G401.6 (cell line): ENCODE measurements at regions not wholly inside any gene's neighbourhood (a gene's known extent, or its start where the extent isn't known, plus 50 kb on each side); places are given as distances from the start of the nearest gene placed in this dataset.
"Not testable (repeated sequence)": the region's sequence is repeated elsewhere in the genome, so short reads cannot be mapped to it uniquely, and the experiment has no call there.

Experiments
- FAIRE-seq: peaks from 2 replicates; lab custom pipeline; 2012; peaks lifted over from hg19 to GRCh38; lab: Jason Lieb, UNC

DNA sequence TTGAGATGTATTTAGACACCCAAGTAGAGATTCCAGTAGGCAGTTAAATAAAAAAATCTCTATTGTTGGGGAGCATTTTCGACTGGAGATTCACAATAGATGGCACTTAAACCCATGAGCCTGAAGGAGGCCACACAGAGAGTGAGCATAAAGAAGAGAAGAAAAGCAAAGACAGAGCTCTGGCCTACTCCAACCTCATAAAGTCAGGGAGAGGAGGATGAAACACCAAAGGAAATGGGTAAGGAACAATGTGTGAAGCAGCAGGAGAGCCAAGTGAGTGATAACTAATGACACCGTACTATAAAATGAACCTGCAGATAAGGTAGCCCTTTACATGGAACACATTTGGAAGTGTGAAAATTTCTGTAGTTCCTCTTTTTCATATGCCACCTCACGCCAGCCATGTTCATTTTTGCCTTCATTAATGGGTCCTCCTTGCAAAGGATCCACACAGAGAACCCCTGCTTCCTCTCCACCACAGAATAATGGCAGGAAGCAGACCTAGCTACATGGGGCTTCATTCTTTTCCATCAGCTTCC is 150.0 kb upstream of the SYT10 start:
- no peak for FAIRE-seq

DNA sequence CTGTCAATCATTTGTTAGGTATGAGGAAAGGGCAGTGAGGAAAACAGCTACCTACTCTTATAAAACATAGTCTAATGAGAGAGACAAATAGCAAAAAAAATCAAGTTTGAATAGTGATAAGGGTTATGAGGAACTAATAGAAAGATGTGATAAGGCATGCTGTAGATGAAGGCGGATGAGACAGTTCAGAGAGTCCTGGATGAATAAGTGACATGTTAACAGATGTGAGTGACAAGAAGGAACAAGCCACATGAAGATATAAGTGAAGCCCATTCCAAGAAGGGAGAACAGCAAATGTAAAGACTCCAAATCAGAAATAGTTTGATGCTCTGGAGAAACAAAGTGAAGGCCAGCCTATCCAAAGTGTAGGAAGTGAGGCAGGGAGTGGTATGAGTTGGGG is 154.1 kb upstream of the SYT10 start:
- no peak for FAIRE-seq

DNA sequence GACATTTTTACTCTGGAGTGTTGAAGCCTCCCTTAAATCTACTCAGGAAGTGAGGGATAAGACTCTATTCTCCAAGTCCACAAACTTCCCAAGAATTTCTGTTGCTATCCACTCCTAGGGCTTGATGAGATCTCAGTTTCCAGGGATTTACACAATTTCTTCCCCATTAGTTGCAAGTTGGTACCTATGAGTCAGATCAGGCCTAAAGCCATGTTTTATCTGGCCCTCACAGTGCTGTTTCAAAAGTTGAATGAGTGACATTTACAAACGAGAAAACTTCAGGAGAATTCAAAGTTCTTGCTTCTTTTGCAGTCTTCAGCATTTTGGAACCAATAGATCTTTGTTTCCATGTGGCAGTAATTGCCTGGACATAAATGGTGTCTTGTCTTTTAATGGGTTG is 156.4 kb upstream of the SYT10 start:
- FAIRE-seq, result no peak

DNA sequence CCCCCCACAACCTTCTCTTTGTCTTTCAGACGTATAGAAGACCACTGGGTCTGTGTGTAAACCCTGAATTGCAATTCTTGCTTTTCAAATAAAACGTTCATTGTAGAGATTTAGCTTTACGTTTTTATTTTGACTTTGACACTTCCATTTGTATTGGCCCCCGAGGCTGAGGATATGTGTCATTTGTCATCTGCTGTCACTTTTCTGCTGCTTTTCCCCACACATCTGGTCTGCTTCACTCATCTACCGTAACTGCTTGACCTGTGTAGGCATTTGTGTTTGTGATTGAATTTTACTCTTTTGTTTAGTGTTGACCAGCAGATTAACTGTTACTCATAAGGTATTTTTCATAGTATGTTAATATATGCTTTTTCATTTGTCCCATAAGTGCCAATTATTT is 157.2 kb upstream of the SYT10 start:
- no peak for FAIRE-seq

DNA sequence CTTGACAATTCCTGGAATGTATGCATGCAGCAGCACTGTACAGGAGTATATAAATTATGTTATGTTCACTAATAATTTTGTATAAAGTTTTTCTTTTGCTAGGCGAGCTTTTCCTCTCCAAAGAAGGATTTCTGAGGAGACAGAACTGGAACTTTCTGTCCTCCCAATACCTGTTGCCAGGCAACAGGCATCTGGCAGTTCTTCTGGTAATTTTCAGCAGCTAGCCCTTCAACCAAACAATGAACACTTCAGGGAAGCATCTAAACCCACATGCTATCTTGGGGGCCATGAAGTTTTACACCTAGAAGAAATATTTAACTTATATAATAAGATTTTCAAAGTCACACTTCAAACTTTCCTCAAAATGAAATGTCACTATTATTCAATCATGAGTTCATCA is 162.9 kb upstream of the SYT10 start:
- FAIRE-seq, result no peak

DNA sequence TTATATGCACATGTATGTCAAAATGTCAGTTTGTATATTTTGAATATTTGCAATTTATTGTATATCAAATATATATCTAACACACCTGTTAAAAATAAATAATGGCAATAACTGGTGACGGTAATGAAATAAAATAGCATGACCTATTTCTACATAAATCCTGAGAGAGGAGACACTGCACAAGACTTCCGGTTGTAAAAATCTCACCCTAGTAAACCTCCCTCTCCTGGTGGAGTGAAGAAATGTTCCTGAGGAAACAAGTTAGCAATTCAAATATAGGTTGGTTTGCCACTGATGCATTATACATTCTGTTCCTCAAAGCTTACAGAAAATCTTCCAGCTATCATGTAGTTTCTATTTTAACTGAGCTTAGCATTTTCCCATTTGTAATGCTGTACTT is 166.1 kb upstream of the SYT10 start:
- no peak for FAIRE-seq

DNA sequence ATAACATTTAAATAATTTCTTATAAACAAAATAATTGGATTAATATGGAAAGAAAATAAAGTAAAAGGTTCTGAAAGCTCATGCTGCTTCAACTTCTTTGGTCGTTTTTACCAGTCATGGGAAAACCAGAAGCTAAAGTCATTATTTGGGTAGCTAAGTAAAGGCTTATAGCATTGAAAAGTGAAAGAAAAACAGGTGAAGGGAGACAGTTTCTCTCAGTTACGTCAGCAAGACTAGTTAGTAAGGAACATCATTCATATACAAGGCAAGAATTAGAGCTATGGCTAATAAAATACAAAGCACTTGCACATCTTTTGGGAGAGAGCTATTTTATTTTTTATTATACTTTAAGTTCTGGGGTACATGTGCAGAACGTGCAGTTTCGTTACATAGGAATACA is 170.3 kb upstream of the SYT10 start:
- FAIRE-seq, result no peak

DNA sequence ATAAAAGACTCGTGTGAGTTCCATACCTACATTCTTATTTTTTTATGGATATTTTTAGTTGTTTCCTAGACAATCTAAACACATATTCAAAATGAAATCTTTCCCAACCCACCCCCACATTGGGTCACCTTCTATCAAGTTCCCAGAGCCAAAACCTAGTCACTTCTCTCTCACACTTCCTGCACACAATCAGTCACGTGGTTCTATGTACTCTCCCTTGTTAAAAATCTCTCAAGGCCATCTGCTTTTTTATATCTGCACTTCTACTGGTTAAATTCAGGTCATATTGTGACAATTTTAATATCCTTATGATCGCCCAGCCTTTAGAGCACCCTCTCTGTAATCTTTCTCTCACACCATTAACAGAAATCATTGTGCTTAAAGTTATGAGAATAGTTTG is 175.0 kb upstream of the SYT10 start:
- FAIRE-seq, result no peak

DNA sequence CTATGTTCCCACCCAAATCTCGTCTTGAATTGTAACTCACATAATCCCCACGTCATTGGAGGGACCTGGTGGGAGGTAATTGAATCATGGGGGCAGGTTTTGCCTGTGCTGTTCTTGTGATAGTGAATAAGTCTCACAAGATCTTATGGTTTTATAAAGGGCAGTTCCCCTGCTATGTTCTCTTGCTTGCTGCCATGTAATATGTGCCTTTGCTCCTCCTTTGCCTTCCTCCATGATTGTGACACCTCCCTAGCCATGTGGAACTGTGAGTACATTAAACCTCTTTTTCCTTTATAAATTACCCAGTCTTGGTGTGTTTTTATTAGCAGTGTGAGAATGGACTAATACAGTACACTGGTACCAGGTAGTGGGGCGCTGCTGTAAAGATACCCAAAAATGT is 177.6 kb upstream of the SYT10 start:
- FAIRE-seq, result no peak

DNA sequence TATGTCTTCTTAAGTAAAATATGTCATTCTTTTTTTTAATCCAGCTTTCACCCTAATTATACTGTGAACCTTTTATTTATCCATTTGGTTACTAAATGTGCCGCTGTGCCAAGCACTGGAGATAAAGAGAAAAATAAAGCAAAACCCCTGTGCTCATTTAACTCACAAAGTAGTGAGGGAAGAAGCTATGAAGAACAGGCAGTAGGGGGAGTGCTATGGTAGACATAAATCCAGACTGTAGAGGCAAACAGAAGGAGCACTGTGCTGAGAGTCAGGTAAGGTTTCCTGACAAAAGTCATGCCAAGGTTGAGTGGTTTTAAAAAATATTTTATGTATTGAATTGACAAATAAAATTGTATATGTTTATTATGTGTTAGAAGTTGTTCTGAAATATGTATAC is 188.5 kb upstream of the SYT10 start:
- no peak for FAIRE-seq

DNA sequence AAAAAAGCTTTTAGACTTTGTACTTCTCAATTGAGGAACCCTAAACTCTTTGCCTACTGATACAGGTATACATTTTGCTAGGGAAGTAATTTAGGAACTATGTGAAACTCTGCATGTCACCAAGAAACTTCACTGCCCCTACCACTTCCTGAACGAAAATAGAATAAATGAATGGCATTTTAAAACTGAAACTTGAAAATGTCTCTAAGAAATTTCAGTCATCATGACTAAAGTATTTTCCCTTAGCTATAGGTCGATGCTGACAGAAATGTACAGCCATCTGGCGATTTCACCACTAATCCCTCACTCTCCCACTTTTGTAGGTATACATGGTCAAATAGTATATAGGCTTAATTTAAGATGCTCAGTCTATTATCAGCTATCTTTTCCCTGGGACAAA is 194.9 kb upstream of the SYT10 start:
- FAIRE-seq, result no peak

DNA sequence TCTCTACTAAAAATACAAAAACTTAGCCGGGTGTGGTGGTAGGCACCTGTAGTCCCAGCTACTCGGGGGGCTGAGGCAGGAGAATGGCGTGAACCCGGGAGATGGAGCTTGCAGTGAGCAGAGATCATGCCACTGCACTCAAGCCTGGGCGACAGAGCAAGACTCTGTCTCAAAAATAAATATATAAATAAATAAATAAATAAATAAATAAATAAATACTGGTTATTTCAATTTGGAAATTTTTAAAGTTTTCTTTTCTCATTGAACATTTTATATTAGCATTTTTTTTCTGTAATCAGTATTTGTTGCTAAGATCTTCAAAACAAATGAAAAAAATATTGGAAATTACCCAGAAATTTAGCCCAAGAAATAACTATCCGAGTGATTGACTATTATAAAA is 197.3 kb upstream of the SYT10 start:
- not testable (repeated sequence) for FAIRE-seq

DNA sequence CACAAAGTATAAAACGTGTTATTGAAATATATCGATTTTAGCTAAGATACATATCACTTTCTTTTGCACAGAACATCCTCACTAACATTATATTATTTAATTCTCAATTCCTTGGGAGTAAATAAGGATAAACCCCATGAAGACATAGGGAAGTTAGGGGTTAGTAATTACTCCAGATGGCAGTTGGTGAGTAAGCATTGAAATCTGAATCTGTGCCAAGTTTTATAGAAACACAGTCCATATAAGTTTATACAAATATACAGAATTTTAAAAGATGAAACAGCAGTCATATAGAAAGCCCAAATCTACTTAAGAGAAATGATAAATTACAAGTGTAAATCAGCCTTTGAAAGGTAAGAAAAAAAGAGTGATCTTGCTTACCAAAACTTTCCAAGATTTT is 200.4 kb upstream of the SYT10 start:
- FAIRE-seq, result no peak

DNA sequence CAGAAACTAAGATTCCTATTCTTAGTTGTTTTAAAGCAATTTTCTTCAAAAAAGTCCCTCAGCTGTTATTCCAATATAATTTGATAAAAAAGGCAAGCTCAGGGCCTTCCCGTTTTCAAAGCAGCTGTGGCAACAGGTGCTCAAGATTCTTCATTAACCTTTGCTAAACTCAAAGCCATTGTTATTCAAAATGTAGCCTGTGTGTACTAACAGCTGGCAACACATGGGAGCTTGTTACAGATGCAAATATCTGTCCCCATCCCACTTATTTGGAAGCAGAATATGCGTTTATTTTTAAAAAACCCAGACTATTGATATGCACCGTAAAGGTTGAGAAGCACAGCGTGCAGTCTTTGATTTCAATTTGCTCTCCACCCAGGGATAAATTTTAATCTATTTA is 210.4 kb upstream of the SYT10 start:
- no peak for FAIRE-seq

DNA sequence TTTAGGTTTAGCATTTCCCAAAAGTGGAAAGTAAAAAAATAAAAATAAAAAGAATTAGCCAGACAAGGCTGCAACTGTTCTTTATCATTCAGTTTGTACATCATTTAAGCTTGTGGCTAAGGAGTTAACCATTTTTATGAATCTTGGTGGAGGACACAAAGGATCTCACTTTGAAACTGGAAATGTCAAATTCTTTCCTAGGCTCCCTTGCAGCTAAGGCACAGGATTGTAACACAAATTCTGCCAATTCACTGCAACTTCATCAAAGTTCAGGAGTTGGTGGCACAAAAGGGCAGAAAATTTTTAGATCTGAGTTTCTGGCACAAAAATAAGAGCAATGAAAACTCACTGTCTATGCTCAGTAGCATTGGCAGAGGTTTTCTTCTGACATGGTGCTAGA is 211.2 kb upstream of the SYT10 start:
- FAIRE-seq, result no peak

DNA sequence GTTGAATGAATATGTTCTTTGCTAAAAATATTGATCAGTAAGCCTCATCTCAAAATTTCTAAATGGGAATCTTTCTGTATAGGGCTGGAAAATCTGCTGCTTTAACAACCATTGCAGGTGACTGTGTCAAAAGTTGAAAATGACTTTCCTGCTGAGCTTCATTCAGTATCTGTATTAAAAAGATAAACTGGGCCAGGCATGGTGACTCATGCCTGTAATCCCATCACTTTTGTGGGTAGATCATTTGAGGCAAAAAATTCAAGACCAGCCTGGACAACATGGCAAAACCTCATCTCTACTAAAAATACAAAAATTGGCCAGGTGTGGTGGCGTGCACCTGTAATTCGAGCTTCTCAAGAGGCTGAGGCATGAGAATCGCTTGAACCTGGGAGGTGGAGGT is 213.7 kb upstream of the SYT10 start:
- no peak for FAIRE-seq

DNA sequence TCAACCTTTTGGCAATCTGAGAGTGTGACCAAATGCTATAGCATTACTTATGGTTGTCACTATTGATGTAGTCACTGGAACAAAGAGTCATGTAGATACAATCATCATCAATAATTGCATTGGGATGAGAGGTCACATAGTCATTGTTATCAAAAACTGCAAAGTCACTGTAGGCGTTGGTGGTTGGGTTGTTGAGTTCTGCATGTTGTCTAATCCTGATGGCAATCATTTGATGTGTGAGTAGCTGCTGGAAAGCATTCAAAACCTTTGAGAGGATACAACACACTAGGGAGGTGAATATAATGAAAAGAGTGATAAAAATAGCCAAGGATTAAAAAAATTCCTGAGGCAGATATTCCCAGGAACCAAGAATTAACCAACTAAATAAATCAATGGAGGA is 214.7 kb upstream of the SYT10 start:
- FAIRE-seq, result no peak

DNA sequence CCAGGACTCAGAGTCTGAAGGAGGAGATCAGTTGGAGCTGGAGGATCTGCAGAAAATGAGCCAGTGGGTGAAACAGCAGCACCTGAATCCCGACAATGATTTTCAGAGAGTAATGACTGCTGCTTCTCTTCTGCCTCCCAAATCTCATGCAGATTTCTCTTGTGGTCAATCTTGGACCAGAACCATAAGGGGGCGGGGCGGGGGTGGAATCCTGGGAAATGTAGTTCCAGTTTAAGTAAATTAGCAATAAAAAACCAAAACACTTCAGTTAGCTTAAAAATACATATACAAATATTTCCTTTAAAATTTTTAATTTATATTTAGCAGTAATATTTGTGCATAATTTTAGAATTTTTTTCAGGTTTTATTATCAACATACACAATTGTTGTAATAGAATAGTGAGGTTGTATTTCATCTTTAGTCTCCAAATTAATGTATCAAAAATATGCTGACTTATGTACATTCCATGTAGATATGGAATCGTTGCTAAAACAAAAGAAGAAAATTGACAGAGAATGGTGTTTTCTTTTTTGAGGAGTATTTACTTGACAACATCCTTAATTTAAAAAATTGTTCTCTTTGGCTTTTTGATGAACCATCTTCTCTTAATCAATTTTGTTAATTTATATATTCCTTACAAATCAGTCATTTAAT is 223.5 kb upstream of the SYT10 start:
- FAIRE-seq, result peak; percentile 65

DNA sequence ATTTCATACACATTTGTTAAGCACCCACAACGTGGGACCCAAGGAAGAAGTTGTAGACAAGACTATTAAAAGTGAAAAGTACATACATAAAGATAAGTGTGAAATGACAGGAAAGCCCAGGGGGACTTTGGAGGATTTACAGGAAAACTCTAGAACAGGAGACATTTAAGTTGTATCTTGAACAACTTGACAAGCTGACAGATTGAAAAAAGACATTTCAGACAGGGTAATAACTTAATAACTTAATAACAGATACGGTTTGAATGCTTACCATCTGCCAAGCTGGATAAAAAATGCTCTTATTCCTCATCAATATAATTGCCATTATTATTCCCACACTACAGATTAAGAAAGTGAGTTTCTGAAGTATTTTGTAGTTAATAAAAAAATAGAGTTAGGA is 229.7 kb upstream of the SYT10 start:
- FAIRE-seq, result no peak

DNA sequence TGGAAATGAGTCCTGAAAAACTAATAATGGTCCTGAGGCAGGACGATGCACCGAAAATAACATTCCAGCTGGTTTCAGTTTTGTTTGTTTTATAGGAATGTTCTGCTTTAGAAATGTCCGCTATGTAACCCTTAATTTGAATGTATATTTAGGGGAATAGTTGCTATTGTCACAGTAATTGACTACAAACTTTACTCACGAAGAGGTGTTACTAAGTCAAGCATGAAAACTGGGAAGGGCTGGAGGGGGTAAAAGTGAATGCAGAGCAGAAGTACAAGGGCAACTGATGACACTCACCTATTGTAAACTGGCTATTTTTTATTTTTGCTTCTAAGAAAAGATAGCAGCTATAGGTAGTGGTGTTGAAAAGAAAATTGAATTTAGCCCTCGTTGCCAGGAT is 230.7 kb upstream of the SYT10 start:
- no peak for FAIRE-seq

DNA sequence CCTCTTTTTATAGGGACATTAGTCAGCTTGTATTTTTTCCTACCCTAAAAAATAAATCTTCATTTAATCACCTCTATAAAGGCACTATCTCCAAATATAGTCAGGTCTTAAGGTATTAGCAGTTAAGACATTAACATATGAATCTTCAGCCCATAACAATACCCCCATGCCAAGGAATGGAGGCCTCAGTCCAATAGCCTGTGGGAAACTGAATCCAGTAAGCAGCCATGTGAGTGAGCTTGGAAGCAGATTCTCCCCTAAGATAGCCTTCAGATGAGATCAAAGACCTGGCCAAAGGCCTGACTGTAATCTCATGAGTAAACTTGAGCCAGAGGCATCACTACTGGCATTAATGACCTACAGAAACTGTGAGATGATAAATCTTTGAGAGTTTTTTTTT is 232.1 kb upstream of the SYT10 start:
- no peak for FAIRE-seq

DNA sequence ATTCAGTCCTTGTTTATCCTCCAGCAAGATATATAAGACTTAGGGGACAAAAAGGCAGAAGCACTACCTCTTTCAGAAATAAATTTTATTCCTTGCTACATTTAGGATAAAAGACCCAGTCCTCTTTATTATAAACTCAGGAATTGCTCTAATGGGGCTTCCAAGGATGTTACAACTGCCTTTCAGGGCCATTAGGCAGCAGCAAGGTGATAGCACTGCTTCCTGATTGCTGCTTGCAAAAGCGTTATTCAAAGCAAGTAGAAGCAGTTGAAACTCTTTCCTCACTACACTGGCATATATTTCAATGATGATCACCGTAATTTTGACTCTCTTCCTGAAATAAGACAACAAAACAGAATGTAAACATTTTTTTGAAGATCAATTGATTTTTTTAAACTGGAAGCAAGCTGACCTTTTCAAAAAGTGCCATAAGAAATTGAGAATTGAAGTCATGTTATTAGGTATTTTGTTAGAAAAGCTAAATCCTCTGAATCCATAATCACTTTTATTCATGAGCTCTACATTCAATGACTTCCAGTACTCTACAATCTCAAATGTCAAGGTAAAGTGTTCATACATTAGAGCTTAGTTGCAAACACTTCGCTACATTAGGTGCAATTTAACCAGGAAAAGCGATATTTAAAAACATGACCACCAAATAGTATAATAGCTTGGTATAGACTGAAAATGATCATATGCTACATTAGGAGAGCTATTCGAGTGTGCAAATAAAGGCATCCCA is 233.4 kb upstream of the SYT10 start:
- FAIRE-seq, result no peak

DNA sequence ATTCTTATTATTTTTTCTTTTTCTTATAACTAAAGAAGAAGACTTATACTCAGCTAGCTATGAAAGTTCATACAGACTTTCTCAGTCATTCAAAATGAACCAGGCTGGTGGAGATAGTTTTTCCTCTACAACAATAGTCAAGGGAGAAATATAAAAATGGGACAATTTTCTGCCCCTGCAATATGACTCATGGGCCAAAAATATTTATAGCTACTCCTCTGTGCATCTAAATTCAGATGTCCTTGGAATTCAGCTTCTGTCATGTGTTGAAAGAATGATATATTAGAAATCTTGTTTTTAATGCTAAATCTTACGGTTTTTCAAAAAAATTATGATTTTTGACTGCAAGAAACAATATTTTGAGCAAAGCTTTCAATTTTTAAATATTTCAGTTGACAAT is 237.2 kb upstream of the SYT10 start:
- no peak for FAIRE-seq
